Cardiac septum (tissue), 1 donor: ENCODE measurements at regions not wholly inside any gene's neighbourhood (a gene's known extent, or its start where the extent isn't known, plus 50 kb on each side); places are given as distances from the start of the nearest gene placed in this dataset.
"Not testable (repeated sequence)": the region's sequence is repeated elsewhere in the genome, so short reads cannot be mapped to it uniquely, and the experiment has no call there.

ENCODE experiments used
- DNase-seq: peaks from one replicate; pipeline ENCODE4 v3.0.0-alpha.2; 2020; ENCODE audit warnings: low spot score
- intact Hi-C: fragments of 100-400 bp; cut with DNase I; formaldehyde crosslinking; loops from one replicate; pipeline ENCODE4 v1.14.0; 2022
- donor health status: DM: no; HTN: no; CAD: no.

GRCh38 chr7:9621306-9621902 lies 1188.0 kb downstream of the NXPH1 start:
- intact Hi-C loops, DNase-seq: not testable (repeated sequence)

- no peak for DNase-seq
- intact Hi-C loops: no loop called here
These were observed 1188.5 kb downstream of the NXPH1 start for GRCh38 chr7:9621927-9622326.

- no peak for DNase-seq
- intact Hi-C loops: no loop called here
These were observed 1192.5 kb downstream of the NXPH1 start for GRCh38 chr7:9625953-9626352.

GRCh38 chr7:9645756-9646155 lies 1212.3 kb downstream of the NXPH1 start:
- intact Hi-C loops: no loop called here
- no peak for DNase-seq

GRCh38 chr7:9657257-9657656 lies 1223.8 kb downstream of the NXPH1 start:
- intact Hi-C loops: no loop called here
- no peak for DNase-seq

GRCh38 chr7:9671979-9672917 lies 1238.8 kb downstream of the NXPH1 start:
- DNase-seq: no peak
- intact Hi-C loops: no loop called here

- intact Hi-C loops: no loop called here
These were observed 1247.3 kb downstream of the NXPH1 start for GRCh38 chr7:9680713-9681112.

GRCh38 chr7:9681284-9681683 lies 1247.9 kb downstream of the NXPH1 start:
- intact Hi-C loops: no loop called here
- no peak for DNase-seq

More at GRCh38 chr7:9680713-9681112, 1247.3 kb downstream of the NXPH1 start:
- no peak for DNase-seq

GRCh38 chr7:9691286-9691685 lies 1257.9 kb downstream of the NXPH1 start:
- intact Hi-C loops: no loop called here

GRCh38 chr7:9698375-9698774 lies 1265.0 kb downstream of the NXPH1 start:
- no peak for DNase-seq
- intact Hi-C loops: no loop called here

More at GRCh38 chr7:9691286-9691685, 1257.9 kb downstream of the NXPH1 start:
- no peak for DNase-seq

- intact Hi-C loops: no loop called here
- no peak for DNase-seq
These were observed 1264.5 kb upstream of the PHF14 start for GRCh38 chr7:9709216-9709615.

- DNase-seq: no peak
- intact Hi-C loops: no loop called here
These were observed 1262.3 kb upstream of the PHF14 start for GRCh38 chr7:9711259-9711918.

- DNase-seq: no peak
These were observed 1255.5 kb upstream of the PHF14 start for GRCh38 chr7:9718071-9718661.

GRCh38 chr7:9719303-9719702 lies 1254.4 kb upstream of the PHF14 start:
- DNase-seq: no peak
- intact Hi-C loops: no loop called here

More at GRCh38 chr7:9718071-9718661, 1255.5 kb upstream of the PHF14 start:
- intact Hi-C loops: no loop called here

- DNase-seq: no peak
- intact Hi-C loops: no loop called here
These were observed 1254.0 kb upstream of the PHF14 start for GRCh38 chr7:9719721-9720120.

GRCh38 chr7:9725940-9726663 lies 1247.6 kb upstream of the PHF14 start:
- intact Hi-C loops: not testable (repeated sequence)

GRCh38 chr7:9726811-9727210 lies 1246.9 kb upstream of the PHF14 start:
- DNase-seq, intact Hi-C loops: not testable (repeated sequence)

More at GRCh38 chr7:9725940-9726663, 1247.6 kb upstream of the PHF14 start:
- DNase-seq: not testable (repeated sequence)

GRCh38 chr7:9727467-9727869 lies 1246.2 kb upstream of the PHF14 start:
- intact Hi-C loops, DNase-seq: not testable (repeated sequence)

GRCh38 chr7:9728014-9728657 lies 1245.5 kb upstream of the PHF14 start:
- intact Hi-C loops, DNase-seq: not testable (repeated sequence)
